HEK293 (cell line): ENCODE measurements at regions not wholly inside any gene's neighbourhood (a gene's known extent, or its start where the extent isn't known, plus 50 kb on each side); places are given as distances from the start of the nearest gene placed in this dataset.

Experiments
- CTCF ChIA-PET: fragments of 350-600 bp; formaldehyde crosslinking; extraction: SDS; loops from one replicate; lab custom pipeline; 2021; ENCODE audit warnings: antibody characterized with exemption; lab: Yijun Ruan, JAX
- POLR2A ChIA-PET: fragments of 300-600 bp; formaldehyde crosslinking; extraction: SDS; loops from one replicate; lab custom pipeline; 2020; ENCODE audit warnings: antibody characterized with exemption, inconsistent platforms; lab: Yijun Ruan, JAX
- H3K27ac ChIP-seq: fragments of 200-500 bp; sonication (Bioruptor generic); 2 replicates; pipeline ENCODE4 v1.5.1; 2014; ENCODE audit warnings: low read depth, low read length, control low read depth, inconsistent platforms; ENCODE audit errors: extremely low read depth
- H3K36me3 ChIP-seq, 2 experiments: fragments of 200-500 bp in 1 of 2; sonication (Bioruptor generic) in 1 of 2; 1 replicate in 1 of 2; 2 replicates in 1 of 2; pipeline ENCODE4 v1.5.1; 2014 to 2017; ENCODE audit warnings: inconsistent platforms in 2 of 2, low read length in 2 of 2; ENCODE audit not compliant: control insufficient read depth in 2 of 2, insufficient read depth in 1 of 2
- H3K4me1 ChIP-seq: fragments of 200-500 bp; sonication (Bioruptor generic); 2 replicates; pipeline ENCODE4 v1.5.1; 2014; ENCODE audit warnings: mild to moderate bottlenecking, low read length, inconsistent platforms; ENCODE audit not compliant: control insufficient read depth, insufficient read depth
- H3K4me3 ChIP-seq: 2 replicates; pipeline ENCODE4 v1.5.1; 2011; ENCODE audit warnings: low read depth, mild to moderate bottlenecking, control low read depth, low read length, moderate library complexity
- H3K9me3 ChIP-seq: fragments of 200-500 bp; sonication (Bioruptor generic); 2 replicates; pipeline ENCODE4 v1.5.1; 2014; ENCODE audit warnings: low read depth, low read length, inconsistent platforms; ENCODE audit not compliant: control insufficient read depth, insufficient read depth
- KLF17 ChIP-seq: fragments of 450-650 bp; formaldehyde crosslinking; IDR thresholded peaks from 2 replicates; pipeline ENCODE4 v1.5.1; 2016; ENCODE audit warnings: missing biosample characterization, missing genetic modification characterization
- MYNN ChIP-seq: fragments of 450-650 bp; formaldehyde crosslinking; IDR thresholded peaks from 2 replicates; pipeline ENCODE4 v1.5.1; 2016; ENCODE audit warnings: missing biosample characterization, missing genetic modification characterization, borderline replicate concordance
- PATZ1 ChIP-seq: fragments of 450-650 bp; formaldehyde crosslinking; IDR thresholded peaks from 2 replicates; pipeline ENCODE4 v1.5.1; 2016; ENCODE audit warnings: missing biosample characterization, missing genetic modification characterization
- TRIM28 ChIP-seq: IDR thresholded peaks from 2 replicates; pipeline ENCODE4 v1.6.1; 2011; ENCODE audit warnings: low read length, control low read depth, borderline replicate concordance
- TSHZ1 ChIP-seq: fragments of 450-650 bp; formaldehyde crosslinking; IDR thresholded peaks from 2 replicates; pipeline ENCODE4 v1.5.1; 2016; ENCODE audit warnings: missing biosample characterization, missing genetic modification characterization, borderline replicate concordance
- ZBTB10 ChIP-seq: fragments of 450-650 bp; formaldehyde crosslinking; IDR thresholded peaks from 2 replicates; pipeline ENCODE4 v1.5.1; 2016; ENCODE audit warnings: missing biosample characterization, missing genetic modification characterization
- ZBTB20 ChIP-seq: fragments of 450-650 bp; formaldehyde crosslinking; IDR thresholded peaks from 2 replicates; pipeline ENCODE4 v1.5.1; 2016; ENCODE audit warnings: missing biosample characterization, missing genetic modification characterization
- ZNF221 ChIP-seq: fragments of 450-650 bp; formaldehyde crosslinking; IDR thresholded peaks from 2 replicates; pipeline ENCODE4 v1.5.1; 2017; ENCODE audit warnings: missing biosample characterization, missing genetic modification characterization, borderline replicate concordance
- ZNF362 ChIP-seq: fragments of 450-650 bp; formaldehyde crosslinking; IDR thresholded peaks from 2 replicates; pipeline ENCODE4 v1.5.1; 2016; ENCODE audit warnings: missing biosample characterization, missing genetic modification characterization
- ZNF518A ChIP-seq: fragments of 450-650 bp; formaldehyde crosslinking; conservative IDR thresholded peaks from 2 replicates; pipeline ENCODE4 v1.5.1; 2016; ENCODE audit warnings: low read depth, missing biosample characterization, missing genetic modification characterization
- ZNF555 ChIP-seq: fragments of 450-650 bp; formaldehyde crosslinking; conservative IDR thresholded peaks from 2 replicates; pipeline ENCODE4 v1.5.1; 2017; ENCODE audit warnings: missing biosample characterization, mild to moderate bottlenecking, missing genetic modification characterization, inconsistent platforms
- ZNF645 ChIP-seq: fragments of 450-650 bp; formaldehyde crosslinking; IDR thresholded peaks from 2 replicates; pipeline ENCODE4; 2016; ENCODE audit warnings: missing biosample characterization, missing genetic modification characterization
- ZNF660 ChIP-seq: fragments of 450-650 bp; IDR thresholded peaks from 2 replicates; pipeline ENCODE4 v1.5.1; 2018; ENCODE audit warnings: missing biosample characterization, mild to moderate bottlenecking, missing genetic modification characterization
- ZNF792 ChIP-seq: fragments of 450-650 bp; formaldehyde crosslinking; IDR thresholded peaks from 2 replicates; pipeline ENCODE4 v1.5.1; 2016; ENCODE audit warnings: missing biosample characterization, missing genetic modification characterization

- no peak for TF ChIP-seq ZNF645 (tag by site-specific recombination)
- 0 out of 2 replicates have a peak, but pooled peaks have one; percentile 36 for TF ChIP-seq ZNF660 (tag by site-specific recombination)
- no peak for TF ChIP-seq ZNF792 (tag by site-specific recombination)
Measured at GRCh38 chr6:10316373-10316721, 98.5 kb downstream of the TFAP2A start (continued).

GRCh38 chr6:10315658-10316372 lies 99.1 kb downstream of the TFAP2A start:
- H3K36me3 ChIP-seq = no peaks in the 10 kb centered on the region
- no peak overlapping the region for H3K27ac ChIP-seq
- peaks cover 5% of the 10 kb centered on the region for H3K4me1 ChIP-seq
- ChIA-PET CTCF (interaction anchor here (0.6 to 1.1 kb wide), 2 partner anchors 119 to 521 kb away, joined by 3 to 4 read pairs; no protein-coding TSS in a partner anchor), POLR2A (interaction anchor here (0.7 to 1.3 kb wide), 6 partner anchors 13 to 99 kb away, joined by 3 to 8 read pairs (median 6); partner anchors contain the start of gene TFAP2A)
- no peaks in the 10 kb centered on the region for H3K9me3 ChIP-seq
- TF ChIP-seq ZBTB20 (tag by site-specific recombination) (peak; percentile 81), KLF17 (tag by site-specific recombination) (no peak), PATZ1 (tag by site-specific recombination) (no peak), ZNF555 (no peak), ZNF362 (tag by site-specific recombination) (peak; percentile 77)
- no peak overlapping the region for H3K4me3 ChIP-seq

- CTCF ChIA-PET = interaction anchor here (0.6 kb wide), 1 partner anchor 120 kb away, joined by 4 read pairs; no protein-coding TSS in a partner anchor
- H3K36me3 ChIP-seq = no peaks in the 10 kb centered on the region
- no peak overlapping the region for H3K4me3 ChIP-seq
- no peak overlapping the region for H3K27ac ChIP-seq
- H3K9me3 ChIP-seq = no peaks in the 10 kb centered on the region
- POLR2A ChIA-PET = no interaction called here
- H3K4me1 ChIP-seq = peaks cover 13% of the 10 kb centered on the region
- TF ChIP-seq MYNN (tag by site-specific recombination) = no peak
- no peak for TF ChIP-seq TRIM28
- TF ChIP-seq TSHZ1 (tag by site-specific recombination) = no peak
- TF ChIP-seq ZNF221 (tag by site-specific recombination) = no peak
- TF ChIP-seq ZBTB10 (tag by site-specific recombination) = no peak
- no peak for TF ChIP-seq ZNF518A
Measured at GRCh38 chr6:10315034-10315433, 99.8 kb downstream of the TFAP2A start.
